Hypothalamus (tissue), 51 donors: ENCODE measurements at regions not wholly inside any gene's neighbourhood (a gene's known extent, or its start where the extent isn't known, plus 50 kb on each side); places are given as distances from the start of the nearest gene placed in this dataset.
"Not testable (repeated sequence)": the region's sequence is repeated elsewhere in the genome, so short reads cannot be mapped to it uniquely, and the experiment has no call there.

Experiments used
- DNase-seq, 51 donors: peaks; one replicate each; lab custom pipeline; 2025; lab: John Stamatoyannopoulos, UW

DNA sequence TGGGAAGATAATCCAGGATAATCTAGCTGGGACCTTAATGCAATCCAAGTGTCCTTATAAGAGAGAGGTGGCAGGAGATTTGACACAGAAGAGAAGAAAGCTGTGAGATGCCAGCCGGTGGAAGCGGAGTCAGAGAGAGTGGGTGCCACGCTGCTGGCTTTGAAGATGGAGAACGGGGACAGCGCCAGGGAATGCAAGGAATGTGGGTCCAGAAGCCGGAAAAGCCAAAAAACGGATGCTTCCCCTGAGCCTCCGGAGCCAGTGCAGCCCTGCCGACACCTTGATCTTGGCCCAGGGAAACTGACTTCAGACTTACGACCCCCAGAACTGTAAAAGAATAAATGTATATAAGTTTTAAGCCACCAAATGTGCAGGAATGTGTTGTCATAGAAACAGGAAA lies 152.6 kb downstream of the ZNF281 start:
- no peak for DNase-seq

GRCh38 chr1:200254602-200255001 lies 155.2 kb downstream of the ZNF281 start:
- not testable (repeated sequence) for DNase-seq

DNA sequence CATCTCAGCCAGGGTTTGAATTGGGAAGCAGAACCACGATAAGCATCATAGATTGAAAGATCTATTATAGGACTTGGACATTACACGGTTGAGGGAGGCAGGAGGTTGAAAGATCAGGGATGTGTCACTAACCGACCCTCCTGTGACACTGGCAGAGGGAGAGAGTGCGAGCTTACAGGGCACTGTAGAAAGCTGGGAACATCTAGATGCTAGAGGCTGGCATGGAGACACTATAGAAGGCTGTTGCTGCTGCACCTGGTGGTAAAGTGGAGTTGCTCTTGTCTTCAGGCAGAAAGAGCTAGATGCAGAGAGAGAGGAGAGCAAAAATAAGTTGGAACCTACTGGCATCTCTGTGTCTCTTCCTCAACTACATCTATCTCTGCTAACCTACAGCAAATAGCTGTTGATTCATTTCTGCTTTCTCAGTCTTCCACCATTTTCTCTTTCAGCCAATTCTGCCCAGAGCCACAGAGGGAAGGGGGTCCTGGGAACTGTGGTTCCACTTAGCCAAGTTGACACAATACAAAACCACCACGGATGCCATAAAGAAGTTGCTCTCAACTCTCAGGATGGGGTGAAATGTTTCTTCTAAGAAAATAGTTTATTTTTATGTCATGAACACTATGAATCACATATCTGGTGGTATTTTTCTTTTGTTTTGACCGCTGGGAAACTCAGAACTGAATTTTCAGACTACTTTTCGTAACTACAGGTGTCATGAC lies 155.9 kb downstream of the ZNF281 start:
- DNase-seq = no peak

GRCh38 chr1:200252531-200252930 lies 157.3 kb downstream of the ZNF281 start:
- DNase-seq = no peak

DNA sequence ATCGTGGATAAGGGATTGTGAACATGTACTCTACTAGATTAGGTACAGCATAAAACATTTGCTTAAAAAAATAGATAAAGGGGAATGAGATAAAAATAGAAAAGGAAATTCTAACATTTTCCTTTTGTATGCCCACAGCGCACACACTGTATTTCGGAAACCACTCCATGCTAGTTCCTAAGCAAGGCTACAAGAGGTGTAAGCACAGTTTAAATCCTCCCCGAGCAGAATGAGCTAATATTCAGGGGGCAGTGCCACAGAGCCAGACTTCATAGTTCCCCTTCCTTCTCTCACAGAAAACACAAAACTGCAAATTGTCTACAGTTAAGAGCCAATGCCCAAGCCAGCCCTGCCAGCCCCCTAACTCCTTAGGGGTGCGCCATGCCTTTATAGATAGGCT lies 159.4 kb downstream of the ZNF281 start:
- DNase-seq = no peak

- DNase-seq = no peak
Observed at GRCh38 chr1:200248541-200248940, 161.3 kb downstream of the ZNF281 start.

- DNase-seq = no peak
Observed at GRCh38 chr1:200247518-200247917, 162.3 kb downstream of the ZNF281 start.

- DNase-seq = no peak
Observed at GRCh38 chr1:200245473-200245872, 164.4 kb downstream of the ZNF281 start.

GRCh38 chr1:200243042-200243437 lies 166.8 kb downstream of the ZNF281 start:
- no peak for DNase-seq

DNA sequence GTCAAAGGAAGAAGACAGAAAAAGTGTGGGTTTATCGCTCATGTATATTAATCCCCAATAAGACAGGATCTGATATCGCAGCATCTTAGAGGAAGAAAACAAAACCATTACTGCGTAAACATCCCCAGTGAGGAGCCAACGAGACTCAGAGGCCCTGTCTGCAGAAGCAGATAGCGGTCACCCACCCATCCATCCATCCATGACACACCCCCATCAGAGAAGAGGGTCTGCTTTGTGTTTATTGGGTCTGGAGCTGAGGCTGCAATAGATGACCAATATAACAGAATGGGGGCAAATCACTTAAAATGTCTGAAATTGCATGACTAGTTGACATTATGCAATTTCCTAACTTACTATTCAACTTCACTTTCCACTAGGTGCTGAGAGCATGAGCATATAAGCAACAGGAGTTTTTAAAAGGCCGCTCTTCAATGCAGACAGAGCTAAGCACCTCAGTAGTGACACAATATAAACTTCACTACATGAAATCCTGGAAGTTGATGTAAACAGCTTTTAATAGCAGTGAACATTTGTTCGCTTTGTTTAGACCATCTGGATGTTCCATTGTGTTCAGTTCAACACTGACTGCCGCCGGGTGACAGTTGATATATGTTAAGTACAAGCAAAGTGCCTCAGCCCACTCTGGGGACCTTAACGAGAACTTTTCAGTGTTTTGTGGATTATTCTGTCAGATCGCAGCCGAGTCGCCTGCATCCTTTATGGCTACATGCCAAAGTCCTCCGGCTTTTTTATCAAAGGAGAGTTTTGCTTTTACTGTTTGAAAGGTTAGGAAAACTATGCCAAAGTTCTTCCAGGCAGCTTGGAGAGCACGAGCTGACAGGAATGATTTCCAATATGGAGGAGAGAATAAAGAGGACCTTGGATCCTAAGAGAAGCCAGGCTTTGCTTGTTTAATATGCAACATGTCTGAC lies 167.5 kb downstream of the ZNF281 start:
- no peak for DNase-seq

DNA sequence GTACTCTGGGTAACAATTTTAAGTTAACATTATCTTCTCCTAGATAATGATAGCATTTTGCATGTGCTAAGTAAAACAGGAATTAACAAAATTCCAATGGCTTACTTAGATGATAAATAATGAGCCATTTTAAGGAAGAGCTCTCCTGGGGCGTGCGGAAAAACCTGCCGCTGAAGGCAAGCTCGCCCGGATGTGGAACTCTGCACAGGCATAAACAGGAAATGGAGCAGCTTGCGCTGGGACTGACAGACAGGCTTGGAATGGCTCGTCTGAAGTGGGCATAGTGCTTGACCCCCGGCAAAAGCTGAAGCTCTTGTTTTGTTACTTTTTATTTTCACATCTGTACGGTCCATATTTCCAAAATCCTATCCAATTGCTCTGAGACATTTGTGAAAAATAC lies 169.2 kb downstream of the ZNF281 start:
- DNase-seq = no peak

DNA sequence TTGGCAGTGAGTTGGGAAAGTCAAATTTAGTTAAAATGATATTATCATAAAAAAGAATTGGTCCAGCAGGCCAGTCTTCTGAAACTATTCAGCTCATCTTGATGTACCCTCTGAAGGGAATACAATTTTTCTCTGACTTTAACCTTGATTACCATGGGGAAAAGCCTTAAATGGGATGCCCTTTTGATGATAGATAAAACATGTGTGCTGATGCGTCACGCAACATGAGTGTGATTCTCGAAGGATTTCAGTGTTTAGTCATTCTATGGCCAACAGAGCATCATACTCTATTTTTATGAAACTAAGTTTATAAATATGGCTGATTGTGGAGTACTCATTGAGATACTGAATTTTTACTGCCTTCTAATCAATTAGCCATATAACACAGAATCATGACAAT lies 171.5 kb downstream of the ZNF281 start:
- DNase-seq = no peak

GRCh38 chr1:200237066-200237465 lies 172.8 kb downstream of the ZNF281 start:
- DNase-seq = no peak

DNA sequence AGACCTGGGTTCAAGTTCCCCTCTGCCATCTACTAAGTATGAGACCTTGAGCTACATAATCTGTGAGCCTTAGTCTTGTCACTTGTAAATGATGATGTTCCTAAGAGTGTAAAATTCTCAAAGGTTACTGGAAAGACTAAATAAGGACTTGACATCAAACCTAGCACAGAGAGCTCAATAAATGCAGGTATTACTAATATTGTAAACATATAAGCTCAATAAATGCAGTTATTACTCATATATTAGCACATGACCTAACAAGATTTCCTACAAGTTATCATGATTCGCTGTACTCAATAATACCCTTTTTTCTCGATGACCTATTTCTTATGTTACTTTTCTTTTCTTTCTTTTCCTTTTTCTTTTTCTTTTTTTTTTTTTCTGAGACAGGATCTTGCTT lies 174.9 kb downstream of the ZNF281 start:
- no peak for DNase-seq

- DNase-seq = no peak
Observed at GRCh38 chr1:200233393-200233792, 176.4 kb downstream of the ZNF281 start.

- no peak for DNase-seq
Observed at GRCh38 chr1:200231787-200232231, 178.0 kb downstream of the ZNF281 start.

- DNase-seq = no peak
Observed at GRCh38 chr1:200230671-200231070, 179.2 kb downstream of the ZNF281 start.

DNA sequence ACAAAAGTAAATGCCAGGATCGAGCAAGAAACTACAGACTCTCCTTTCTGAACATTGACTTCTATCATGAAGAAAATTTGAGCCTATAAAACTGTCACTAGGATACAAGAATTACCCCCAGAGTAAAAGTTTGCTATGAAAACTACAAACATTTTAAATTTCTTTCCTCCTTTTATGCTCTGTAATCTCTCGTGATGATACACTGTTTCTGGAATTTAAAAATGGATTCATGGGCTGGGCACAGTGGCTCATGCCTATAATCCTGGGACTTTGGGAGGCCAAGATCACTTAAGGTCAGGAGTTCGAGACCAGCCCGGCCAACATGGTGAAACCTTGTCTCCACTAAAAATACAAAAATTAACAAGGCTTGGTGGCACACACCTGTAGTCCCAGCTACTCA lies 181.3 kb downstream of the ZNF281 start:
- DNase-seq = no peak

DNA sequence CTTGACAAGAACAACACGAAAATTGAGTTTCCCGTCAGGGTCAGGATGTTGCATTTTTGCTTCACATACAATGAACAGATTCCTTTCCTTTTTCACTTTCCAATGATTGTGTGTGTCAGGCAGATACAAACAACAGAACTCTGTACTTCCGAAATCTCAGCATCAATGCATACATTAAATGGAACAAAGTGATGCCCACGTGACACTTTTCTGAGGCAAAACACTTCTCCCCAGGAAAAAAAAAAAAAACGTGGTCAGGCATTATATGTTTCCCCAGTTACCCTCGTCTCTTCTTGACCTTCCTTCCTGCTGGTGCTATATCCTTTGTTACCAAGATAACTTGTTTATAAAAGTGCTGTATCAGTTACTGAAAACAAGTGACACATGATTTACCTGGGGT lies 181.8 kb downstream of the ZNF281 start:
- DNase-seq = no peak
